EH (cell line): ENCODE measurements at regions not wholly inside any gene's neighbourhood (a gene's known extent, or its start where the extent isn't known, plus 50 kb on each side); places are given as distances from the start of the nearest gene placed in this dataset.

Experiments used
- DNase-seq: peaks from one replicate; pipeline ENCODE4 v3.0.0-alpha.2; 2015; ENCODE audit warnings: low read depth

DNA sequence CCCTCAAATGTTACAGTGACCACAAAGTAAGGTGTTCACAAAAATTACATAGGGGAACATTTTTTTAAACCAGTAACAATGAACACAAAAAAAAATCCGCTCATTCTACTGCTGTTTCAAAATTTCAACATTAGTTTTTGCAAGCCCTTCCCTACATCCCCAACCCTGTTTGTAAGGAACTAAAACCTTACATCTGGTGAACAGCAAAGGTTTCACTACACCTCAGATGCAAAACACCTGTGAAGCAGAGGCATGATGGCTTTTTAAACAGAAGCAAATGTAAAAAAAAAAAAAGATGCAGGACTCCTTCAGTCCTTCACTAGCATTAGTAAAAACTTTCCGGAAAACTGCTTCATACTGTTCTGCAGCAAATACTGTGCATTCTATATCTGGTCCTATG, 50.0 kb upstream of the API5 start:
- no peak for DNase-seq
